Vagina (tissue), 2 donors: ENCODE measurements at regions not wholly inside any gene's neighbourhood (a gene's known extent, or its start where the extent isn't known, plus 50 kb on each side); places are given as distances from the start of the nearest gene placed in this dataset.

Source experiments
- CTCF ChIP-seq, 3 experiments: fragments of 450-650 bp in 2 of 3; fragments of 200-600 bp in 1 of 3; sonication (generic) in 1 of 3; IDR thresholded peaks; one replicate each; pipeline ENCODE4 v1.5.1; 2017 to 2019; ENCODE audit warnings: antibody characterized with exemption in 3 of 3, mild to moderate bottlenecking in 2 of 3, moderate library complexity in 2 of 3
- POLR2A ChIP-seq, 2 donors: fragments of 450-650 bp; IDR thresholded peaks; one replicate each; pipeline ENCODE4 v1.6.1; 2017; ENCODE audit warnings: antibody characterized with exemption in 2 of 2, mild to moderate bottlenecking in 2 of 2, moderate library complexity in 2 of 2
- POLR2AphosphoS5 ChIP-seq, 2 donors: sonication (generic); formaldehyde crosslinking; IDR thresholded peaks; one replicate each; pipeline ENCODE4 v1.9.0; 2017; ENCODE audit warnings: antibody characterized with exemption in 2 of 2, mild to moderate bottlenecking in 2 of 2, low read depth in 1 of 2; ENCODE audit not compliant: insufficient read depth in 1 of 2

DNA sequence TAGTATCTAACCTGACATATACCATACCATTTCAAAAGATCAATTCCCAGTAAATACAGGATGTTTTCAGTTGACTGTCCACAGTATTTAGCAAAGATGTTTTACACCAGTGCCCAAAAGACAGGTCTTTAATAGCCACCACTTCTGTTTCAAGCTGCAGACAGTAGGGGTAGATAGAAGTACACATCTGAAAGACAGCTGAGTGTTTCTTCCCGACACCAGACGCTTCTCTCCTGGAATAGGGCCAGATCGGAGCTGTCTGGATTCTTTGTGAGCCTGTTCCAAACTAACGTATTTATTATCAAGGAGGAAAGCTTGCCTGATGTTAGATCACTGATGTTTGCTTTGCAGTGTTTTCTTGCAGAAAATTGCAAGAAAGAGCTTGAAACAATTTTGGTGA, 136.1 kb upstream of the RBMS3 start:
- no peak for TF ChIP-seq CTCF (IDR thresholded peaks at IDR 0.05)
- no peak for TF ChIP-seq POLR2AphosphoS5 (IDR thresholded peaks at IDR 0.05; ENCODE audit: insufficient read depth in 1 of 2, low read depth in 1 of 2)
- TF ChIP-seq POLR2A (IDR thresholded peaks at IDR 0.05), result no peak
